ENCODE measurements at regions not wholly inside any gene's neighbourhood (a gene's known extent, or its start where the extent isn't known, plus 50 kb on each side); places are given as distances from the start of the nearest gene placed in this dataset.

DNA sequence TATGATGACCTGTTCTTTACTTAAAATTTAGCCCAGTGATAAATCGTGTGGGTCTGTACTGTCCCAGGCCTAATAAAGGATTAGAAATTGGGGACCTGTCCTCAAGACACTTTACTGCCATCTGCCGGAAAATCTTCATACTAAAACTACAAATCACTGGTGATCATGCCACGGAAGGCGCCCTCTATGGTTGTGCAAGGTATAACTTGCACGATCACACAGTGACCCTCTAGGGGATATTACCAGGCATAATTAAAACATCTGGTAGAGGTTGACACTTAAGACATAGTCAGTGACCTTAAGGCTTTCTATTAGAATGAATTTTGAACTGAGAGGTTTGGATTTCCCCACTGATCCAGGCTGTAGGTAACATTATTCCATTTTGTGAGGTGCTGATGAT, 172.6 kb downstream of the BMP2 start:
- no peaks in the 10 kb centered on the region for H3K9me3 ChIP-seq (ENCODE audit: insufficient read depth, low read length)
- no peak overlapping the region for H3K4me2 ChIP-seq (ENCODE audit: low read depth, low read length, poor library complexity, severe bottlenecking)
- H3K9ac ChIP-seq (ENCODE audit: low read length) = no peak overlapping the region
- no peaks in the 10 kb centered on the region for H3K79me2 ChIP-seq (ENCODE audit: insufficient read depth, low read length)
- no peaks in the 10 kb centered on the region for H3K36me3 ChIP-seq (ENCODE audit: low read length)
- H3K4me3 ChIP-seq (ENCODE audit: insufficient read depth, low read length, poor library complexity, severe bottlenecking) = no peak overlapping the region
- H3F3A ChIP-seq (ENCODE audit: insufficient read depth) = no peaks in the 10 kb centered on the region
- H2AFZ ChIP-seq (ENCODE audit: low read depth, low read length, severe bottlenecking) = no peak overlapping the region
- H4K20me1 ChIP-seq (ENCODE audit: low read depth, low read length) = no peaks in the 10 kb centered on the region
- H3K27ac ChIP-seq (ENCODE audit: low read depth, low read length) = no peak overlapping the region
- H3K27me3 ChIP-seq (ENCODE audit: low read length) = no peaks in the 10 kb centered on the region
- no peaks in the 10 kb centered on the region for H3K9me2 ChIP-seq (replicated peaks; ENCODE audit: insufficient read depth, low read length)
- TF ChIP-seq, protein P1, sequence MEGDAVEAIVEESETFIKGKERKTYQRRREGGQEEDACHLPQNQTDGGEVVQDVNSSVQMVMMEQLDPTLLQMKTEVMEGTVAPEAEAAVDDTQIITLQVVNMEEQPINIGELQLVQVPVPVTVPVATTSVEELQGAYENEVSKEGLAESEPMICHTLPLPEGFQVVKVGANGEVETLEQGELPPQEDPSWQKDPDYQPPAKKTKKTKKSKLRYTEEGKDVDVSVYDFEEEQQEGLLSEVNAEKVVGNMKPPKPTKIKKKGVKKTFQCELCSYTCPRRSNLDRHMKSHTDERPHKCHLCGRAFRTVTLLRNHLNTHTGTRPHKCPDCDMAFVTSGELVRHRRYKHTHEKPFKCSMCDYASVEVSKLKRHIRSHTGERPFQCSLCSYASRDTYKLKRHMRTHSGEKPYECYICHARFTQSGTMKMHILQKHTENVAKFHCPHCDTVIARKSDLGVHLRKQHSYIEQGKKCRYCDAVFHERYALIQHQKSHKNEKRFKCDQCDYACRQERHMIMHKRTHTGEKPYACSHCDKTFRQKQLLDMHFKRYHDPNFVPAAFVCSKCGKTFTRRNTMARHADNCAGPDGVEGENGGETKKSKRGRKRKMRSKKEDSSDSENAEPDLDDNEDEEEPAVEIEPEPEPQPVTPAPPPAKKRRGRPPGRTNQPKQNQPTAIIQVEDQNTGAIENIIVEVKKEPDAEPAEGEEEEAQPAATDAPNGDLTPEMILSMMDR (IDR thresholded peaks at IDR 0.05; ENCODE audit: insufficient read depth, low read length, poor library complexity, severe bottlenecking) = peak; percentile 40
- no peak for TF ChIP-seq EZH2phosphoT487 (conservative IDR thresholded peaks at IDR 0.05; ENCODE audit: low read length)

DNA sequence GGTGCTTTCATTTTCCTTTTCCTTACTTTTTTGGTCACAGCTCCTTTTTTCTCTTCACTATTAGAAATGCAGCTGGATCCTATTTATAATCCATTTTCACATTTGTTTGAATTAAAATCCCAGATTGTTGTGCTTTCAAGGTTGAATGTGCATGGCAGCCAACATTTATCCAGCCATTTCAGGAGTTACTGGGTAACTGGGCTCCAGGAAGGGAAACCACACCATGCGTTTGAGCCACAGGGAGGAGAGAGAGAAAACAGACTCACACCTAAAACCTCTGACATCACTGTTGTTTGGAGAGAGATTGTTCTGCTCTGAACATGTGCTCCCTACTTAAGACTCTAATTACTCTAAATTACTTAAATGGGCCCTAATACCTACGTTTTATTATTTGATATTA, 173.4 kb downstream of the BMP2 start:
- no peak for TF ChIP-seq EZH2phosphoT487 (conservative IDR thresholded peaks at IDR 0.05; ENCODE audit: low read length)
- TF ChIP-seq, protein P1 (IDR thresholded peaks at IDR 0.05; ENCODE audit: insufficient read depth, low read length, poor library complexity, severe bottlenecking) = no peak
- no peak overlapping the region for H3K9ac ChIP-seq (ENCODE audit: low read length)
- no peak overlapping the region for H3K4me2 ChIP-seq (ENCODE audit: low read depth, low read length, poor library complexity, severe bottlenecking)
- no peaks in the 10 kb centered on the region for H3K9me2 ChIP-seq (replicated peaks; ENCODE audit: insufficient read depth, low read length)
- H4K20me1 ChIP-seq (ENCODE audit: low read depth, low read length) = no peaks in the 10 kb centered on the region
- H3K4me3 ChIP-seq (ENCODE audit: insufficient read depth, low read length, poor library complexity, severe bottlenecking) = no peak overlapping the region
- H3K79me2 ChIP-seq (ENCODE audit: insufficient read depth, low read length) = no peaks in the 10 kb centered on the region
- no peaks in the 10 kb centered on the region for H3K27me3 ChIP-seq (ENCODE audit: low read length)
- no peaks in the 10 kb centered on the region for H3F3A ChIP-seq (ENCODE audit: insufficient read depth)
- no peaks in the 10 kb centered on the region for H3K36me3 ChIP-seq (ENCODE audit: low read length)
- no peaks in the 10 kb centered on the region for H3K9me3 ChIP-seq (ENCODE audit: insufficient read depth, low read length)
- no peak overlapping the region for H3K27ac ChIP-seq (ENCODE audit: low read depth, low read length)
- no peak overlapping the region for H2AFZ ChIP-seq (ENCODE audit: low read depth, low read length, severe bottlenecking)

DNA sequence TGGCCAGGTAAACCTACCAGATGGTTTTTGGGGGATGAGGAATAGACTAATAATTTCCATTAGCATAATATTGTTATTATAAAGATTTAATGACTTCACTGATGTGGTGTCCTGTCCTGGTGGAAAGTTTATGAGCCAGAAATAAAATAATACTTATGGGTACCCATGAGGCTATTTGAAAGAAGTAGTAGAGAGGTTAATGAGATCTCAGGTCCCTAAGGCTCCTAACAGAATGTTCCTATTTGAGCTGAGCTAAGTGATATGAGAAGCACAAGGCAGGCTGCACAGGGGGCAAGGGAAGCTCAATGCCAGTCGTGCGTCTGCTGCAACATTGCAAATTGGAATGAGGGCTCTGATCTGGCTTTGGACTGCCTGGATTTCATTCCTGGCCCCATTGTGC, 174.1 kb downstream of the BMP2 start:
- H3F3A ChIP-seq (ENCODE audit: insufficient read depth) = no peaks in the 10 kb centered on the region
- H3K9me2 ChIP-seq (replicated peaks; ENCODE audit: insufficient read depth, low read length) = no peaks in the 10 kb centered on the region
- no peaks in the 10 kb centered on the region for H3K36me3 ChIP-seq (ENCODE audit: low read length)
- TF ChIP-seq EZH2phosphoT487 (conservative IDR thresholded peaks at IDR 0.05; ENCODE audit: low read length) = no peak
- TF ChIP-seq, protein P1 (IDR thresholded peaks at IDR 0.05; ENCODE audit: insufficient read depth, low read length, poor library complexity, severe bottlenecking) = no peak
- H4K20me1 ChIP-seq (ENCODE audit: low read depth, low read length) = no peaks in the 10 kb centered on the region
- no peak overlapping the region for H2AFZ ChIP-seq (ENCODE audit: low read depth, low read length, severe bottlenecking)
- no peak overlapping the region for H3K4me3 ChIP-seq (ENCODE audit: insufficient read depth, low read length, poor library complexity, severe bottlenecking)
- no peak overlapping the region for H3K9ac ChIP-seq (ENCODE audit: low read length)
- H3K79me2 ChIP-seq (ENCODE audit: insufficient read depth, low read length) = no peaks in the 10 kb centered on the region
- no peaks in the 10 kb centered on the region for H3K27me3 ChIP-seq (ENCODE audit: low read length)
- H3K27ac ChIP-seq (ENCODE audit: low read depth, low read length) = no peak overlapping the region
- H3K9me3 ChIP-seq (ENCODE audit: insufficient read depth, low read length) = no peaks in the 10 kb centered on the region
- no peak overlapping the region for H3K4me2 ChIP-seq (ENCODE audit: low read depth, low read length, poor library complexity, severe bottlenecking)
